GM12865 (cell line): ENCODE measurements at regions not wholly inside any gene's neighbourhood (a gene's known extent, or its start where the extent isn't known, plus 50 kb on each side); places are given as distances from the start of the nearest gene placed in this dataset.

Experiments used
- DNase-seq: peaks from one replicate; pipeline ENCODE4 v3.0.0; 2010; ENCODE audit warnings: low read depth
- H3K4me3 ChIP-seq: 2 replicates; pipeline ENCODE4 v1.5.1; 2011; ENCODE audit warnings: mild to moderate bottlenecking, low read depth, low read length, control low read depth
- CTCF ChIP-seq: IDR thresholded peaks from 2 replicates; pipeline ENCODE4 v1.5.1; 2011; ENCODE audit warnings: low read length, control low read depth, low read depth, inconsistent platforms; ENCODE audit not compliant: insufficient read depth; ENCODE audit errors: missing control alignments

GRCh38 chr5:2696156-2696807 lies 55.2 kb downstream of the IRX2 start:
- DNase-seq, result no peak
- TF ChIP-seq CTCF, result no peak

GRCh38 chr5:2695200-2695891 lies 56.1 kb downstream of the IRX2 start:
- DNase-seq, result no peak
- no peak for TF ChIP-seq CTCF
- no peak overlapping the region for H3K4me3 ChIP-seq

More at GRCh38 chr5:2696156-2696807, 55.2 kb downstream of the IRX2 start:
- no peak overlapping the region for H3K4me3 ChIP-seq

GRCh38 chr5:2691530-2691929 lies 59.9 kb downstream of the IRX2 start:
- no peak for TF ChIP-seq CTCF
- no peak overlapping the region for H3K4me3 ChIP-seq
- DNase-seq, result no peak

- no peak for TF ChIP-seq CTCF
Observed at GRCh38 chr5:2690293-2690692, 61.2 kb downstream of the IRX2 start.

GRCh38 chr5:2688586-2688985 lies 62.9 kb downstream of the IRX2 start:
- H3K4me3 ChIP-seq, result no peak overlapping the region
- no peak for TF ChIP-seq CTCF
- DNase-seq, result no peak

More at GRCh38 chr5:2690293-2690692, 61.2 kb downstream of the IRX2 start:
- H3K4me3 ChIP-seq, result no peak overlapping the region
- no peak for DNase-seq

- no peak for DNase-seq
- no peak for TF ChIP-seq CTCF
- no peak overlapping the region for H3K4me3 ChIP-seq
Observed at GRCh38 chr5:2687746-2688145, 63.7 kb downstream of the IRX2 start.
